CD4-positive, alpha-beta T cell (primary cell): ENCODE measurements at regions not wholly inside any gene's neighbourhood (a gene's known extent, or its start where the extent isn't known, plus 50 kb on each side); places are given as distances from the start of the nearest gene placed in this dataset.

Source experiments
- ATAC-seq: fragments of 200-7000 bp; cut with Tn5 transposase; one replicate; pipeline ENCODE4 v1.10.0; 2022; ENCODE audit warnings: mild to moderate bottlenecking; ENCODE audit not compliant: poor library complexity
- CTCF ChIA-PET: fragments of 350-600 bp; sonication (Branson Sonifier 250); formaldehyde crosslinking; loops from one replicate; lab custom pipeline; 2021; ENCODE audit warnings: antibody characterized with exemption, inconsistent platforms; lab: Charles Lee
- POLR2A ChIA-PET: fragments of 350-600 bp; sonication (Branson Sonifier 250); formaldehyde crosslinking; loops from one replicate; lab custom pipeline; 2021; ENCODE audit warnings: antibody characterized with exemption, inconsistent platforms; lab: Charles Lee
- DNase-seq, 14 experiments: peaks; one replicate each; pipeline ENCODE4 v3.0.0-alpha.2; 2013 to 2020; ENCODE audit warnings: mixed read lengths in 2 of 14
- H3K27ac ChIP-seq, 2 donors: one replicate each; pipeline versions ENCODE4 v1.5.1 to v1.7.0; 2013; ENCODE audit warnings: low read length in 2 of 2, low read depth in 1 of 2, mild to moderate bottlenecking in 1 of 2
- H3K27me3 ChIP-seq, 2 experiments: 1 replicate in 1 of 2; 2 replicates in 1 of 2; pipeline versions ENCODE4 v1.6.1 to v1.7.0; 2013; ENCODE audit warnings: low read length in 2 of 2, control low read depth in 1 of 2, mild to moderate bottlenecking in 1 of 2, moderate library complexity in 1 of 2; ENCODE audit not compliant: insufficient read depth in 2 of 2, control insufficient read depth in 1 of 2
- H3K36me3 ChIP-seq: one replicate; pipeline ENCODE4 v1.6.1; 2013; ENCODE audit warnings: low read length, control low read depth; ENCODE audit not compliant: insufficient read depth
- H3K4me1 ChIP-seq: one replicate; pipeline ENCODE4 v1.6.1; 2013; ENCODE audit warnings: low read length, control low read depth; ENCODE audit not compliant: insufficient read depth
- H3K4me3 ChIP-seq: one replicate; pipeline ENCODE4 v1.5.1; 2013; ENCODE audit warnings: mild to moderate bottlenecking, low read length, moderate library complexity
- H3K9me3 ChIP-seq, 2 experiments: 1 replicate in 1 of 2; 2 replicates in 1 of 2; pipeline versions ENCODE4 v1.6.1 to v1.7.0; 2013; ENCODE audit warnings: low read length in 2 of 2, mild to moderate bottlenecking in 2 of 2, control low read depth in 1 of 2, moderate library complexity in 1 of 2; ENCODE audit not compliant: control insufficient read depth in 1 of 2, insufficient read depth in 1 of 2
- H3K27ac Mint-ChIP-seq: one replicate; pipeline ENCODE4 v1.8.0; 2020; ENCODE audit warnings: mixed read lengths
- H3K27me3 Mint-ChIP-seq: one replicate; pipeline ENCODE4 v1.8.0; 2021; ENCODE audit warnings: mixed read lengths
- H3K36me3 Mint-ChIP-seq: one replicate; pipeline ENCODE4 v1.8.0; 2021; ENCODE audit warnings: low read depth, mixed read lengths
- H3K4me1 Mint-ChIP-seq: one replicate; pipeline ENCODE4 v1.8.0; 2021; ENCODE audit warnings: low read depth, mixed read lengths
- H3K4me3 Mint-ChIP-seq: one replicate; pipeline ENCODE4 v1.8.0; 2020; ENCODE audit warnings: mild to moderate bottlenecking, mixed read lengths
- H3K9me3 Mint-ChIP-seq: one replicate; pipeline ENCODE4 v1.8.0; 2020; ENCODE audit warnings: mixed read lengths
- CTCF ChIP-seq: fragments of 200-600 bp; IDR thresholded peaks from one replicate; pipeline ENCODE4 v1.8.0; 2022; ENCODE audit warnings: antibody characterized with exemption, mild to moderate bottlenecking
- intact Hi-C, 2 experiments: fragments of 100-400 bp; cut with DNase I in 1 of 2; cut with micrococcal nuclease in 1 of 2; formaldehyde crosslinking; loops; one replicate each; pipeline versions ENCODE4 v1.15.1 to v1.9.0; 2023 to 2025; cut with DNase I, micrococcal nuclease

DNA sequence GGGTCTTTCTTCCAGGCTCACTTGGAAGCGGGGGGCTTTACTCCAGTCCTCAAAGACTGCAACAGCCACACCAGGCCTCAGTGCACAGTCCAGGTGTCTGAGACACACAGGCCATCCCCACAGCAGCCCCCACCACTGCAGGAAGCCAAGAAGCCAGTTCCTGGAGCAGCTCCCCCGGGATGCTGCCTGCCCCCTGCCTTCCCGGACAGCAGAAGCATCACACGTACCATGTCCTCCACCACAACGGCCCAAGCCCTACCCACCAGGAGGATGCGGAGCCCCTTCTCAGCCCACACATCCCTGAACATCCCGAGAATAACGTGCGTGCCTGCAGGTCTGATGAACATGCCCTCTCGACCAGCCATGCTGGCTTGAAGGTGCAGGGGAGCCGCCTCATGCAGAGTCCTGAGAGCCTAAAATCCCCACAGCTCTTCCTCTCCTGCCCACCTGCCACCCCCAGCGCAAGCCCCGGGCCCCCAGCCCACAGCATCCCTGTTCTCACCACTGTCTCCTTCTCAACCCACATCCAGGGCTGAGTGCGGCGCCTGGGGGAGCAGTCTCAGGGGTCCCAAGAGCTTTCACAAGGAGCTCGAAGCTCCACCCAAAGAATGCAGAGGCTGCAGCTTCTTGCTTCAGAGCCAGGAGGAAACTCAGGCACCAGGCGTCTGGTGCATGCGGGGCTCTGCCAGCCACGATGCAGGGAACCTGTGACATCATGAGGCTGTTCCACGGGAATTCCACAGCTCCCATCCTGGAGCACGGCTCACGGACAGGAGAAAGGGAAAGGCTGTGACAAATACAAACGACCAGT is 209.6 kb downstream of the BRD1 start:
- H3K4me3 ChIP-seq = no peak overlapping the region
- H3K27ac Mint-ChIP-seq = no peak overlapping the region
- no peak for DNase-seq
- H3K27me3 Mint-ChIP-seq = no peaks in the 10 kb centered on the region
- peaks cover 24% of the 10 kb centered on the region for H3K36me3 Mint-ChIP-seq
- peaks cover 1% of the 10 kb centered on the region for H3K9me3 Mint-ChIP-seq
- no peak overlapping the region for H3K4me3 Mint-ChIP-seq
- ChIA-PET POLR2A (no interaction called here), CTCF (no interaction called here)
- TF ChIP-seq CTCF = no peak
- H3K27ac ChIP-seq = no peak overlapping the region
- no peak for ATAC-seq
- H3K27me3 ChIP-seq = no peaks in the 10 kb centered on the region
- peaks cover under 1 to 28% of the 10 kb centered on the region in 2 experiments for H3K9me3 ChIP-seq
- no peaks in the 10 kb centered on the region for H3K4me1 ChIP-seq
- no peaks in the 10 kb centered on the region for H3K36me3 ChIP-seq
- intact Hi-C loops = no loop called here
- H3K4me1 Mint-ChIP-seq = no peaks in the 10 kb centered on the region

DNA sequence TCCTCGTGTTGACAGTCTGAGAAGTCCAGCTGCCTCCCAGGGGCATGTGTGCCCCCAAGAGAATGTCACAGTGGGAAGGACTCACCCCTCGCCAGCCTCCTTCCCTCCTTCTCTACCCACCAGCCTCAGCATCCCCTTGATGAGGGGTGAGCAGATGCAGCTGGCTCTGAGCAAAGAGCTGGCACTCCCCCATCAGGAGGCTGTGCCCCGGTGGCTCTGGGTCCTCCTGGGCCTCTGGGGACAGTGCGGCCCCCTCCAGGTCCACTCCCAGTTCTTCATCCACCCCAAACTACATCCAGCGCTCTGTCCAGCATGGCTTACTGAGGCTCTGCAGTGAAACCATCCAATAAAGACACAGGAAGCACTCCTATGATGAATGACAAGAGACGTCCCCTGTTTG is 210.4 kb downstream of the BRD1 start:
- H3K27me3 ChIP-seq = no peaks in the 10 kb centered on the region
- no peaks in the 10 kb centered on the region for H3K36me3 ChIP-seq
- H3K9me3 ChIP-seq = peaks cover 5 to 31% of the 10 kb centered on the region in 2 experiments
- no peaks in the 10 kb centered on the region for H3K4me1 ChIP-seq
- Mint-ChIP-seq H3K27ac (no peak overlapping the region), H3K27me3 (no peaks in the 10 kb centered on the region), H3K36me3 (peaks cover 32% of the 10 kb centered on the region), H3K4me1 (no peaks in the 10 kb centered on the region), H3K4me3 (no peak overlapping the region), H3K9me3 (peaks cover 6% of the 10 kb centered on the region)
- ChIA-PET CTCF (no interaction called here), POLR2A (no interaction called here)
- no peak overlapping the region for H3K27ac ChIP-seq
- H3K4me3 ChIP-seq = no peak overlapping the region
- no peak for TF ChIP-seq CTCF
- DNase-seq (no peak), ATAC-seq (no peak)
- intact Hi-C loops = no loop called here

DNA sequence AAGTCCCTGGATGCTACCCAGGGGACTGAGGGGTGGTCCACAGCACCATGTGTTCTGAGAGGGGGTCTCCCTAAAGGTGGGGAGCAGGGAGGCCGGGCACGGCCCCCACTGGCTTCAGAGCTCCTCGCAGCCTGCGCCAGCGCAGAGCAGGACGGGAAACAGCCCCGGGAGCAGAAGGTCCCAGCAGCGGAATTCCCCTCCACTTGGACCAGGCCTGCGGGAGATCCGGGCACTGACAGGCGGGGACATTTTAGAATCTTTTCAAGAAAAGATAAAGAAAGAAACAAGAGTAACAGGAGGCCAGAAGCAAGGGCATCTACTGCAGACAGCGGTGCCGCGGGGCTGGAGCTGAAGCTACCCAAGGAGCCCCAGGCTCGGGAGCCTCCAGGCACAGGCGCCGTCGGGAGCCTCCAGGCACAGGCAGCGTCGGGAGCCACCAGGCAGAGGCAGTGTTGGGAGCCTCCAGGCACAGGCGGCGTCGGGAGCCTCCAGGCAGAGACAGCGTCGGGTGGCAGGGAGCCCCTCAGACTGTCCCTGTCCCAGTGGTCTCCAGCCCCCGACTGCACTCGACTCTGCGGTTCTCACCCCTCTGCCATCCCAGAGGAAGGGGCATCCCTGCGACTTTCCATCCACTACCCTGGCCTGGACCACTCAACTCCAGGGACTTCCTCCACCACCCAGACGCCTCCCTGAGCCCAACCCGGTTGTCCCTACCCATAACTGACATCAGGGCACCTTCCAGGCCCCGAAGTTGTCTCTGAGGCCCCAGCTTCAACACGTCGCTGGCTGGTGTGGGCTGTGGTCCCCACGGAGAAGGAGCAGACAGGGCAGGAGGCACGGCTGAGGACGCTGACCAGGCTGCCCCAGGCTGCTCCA is 211.1 kb downstream of the BRD1 start:
- H3K9me3 ChIP-seq = peaks cover 5 to 31% of the 10 kb centered on the region in 2 experiments
- Mint-ChIP-seq H3K9me3 (peaks cover 6% of the 10 kb centered on the region), H3K27ac (no peak overlapping the region), H3K27me3 (no peaks in the 10 kb centered on the region), H3K36me3 (peaks cover 33% of the 10 kb centered on the region), H3K4me3 (no peak overlapping the region), H3K4me1 (no peaks in the 10 kb centered on the region)
- ATAC-seq = no peak
- H3K27me3 ChIP-seq = no peaks in the 10 kb centered on the region
- no peak overlapping the region for H3K4me3 ChIP-seq
- ChIA-PET POLR2A (no interaction called here), CTCF (no interaction called here)
- no peaks in the 10 kb centered on the region for H3K4me1 ChIP-seq
- DNase-seq = no peak
- H3K36me3 ChIP-seq = no peaks in the 10 kb centered on the region
- TF ChIP-seq CTCF = no peak
- intact Hi-C loops = no loop called here
- H3K27ac ChIP-seq = no peak overlapping the region
